GM23338 (cell line): ENCODE measurements at regions not wholly inside any gene's neighbourhood (a gene's known extent, or its start where the extent isn't known, plus 50 kb on each side); places are given as distances from the start of the nearest gene placed in this dataset.

Experiments
- ATAC-seq: fragments of 200-7000 bp; cut with Tn5 transposase; 3 replicates; pipeline ENCODE4 v1.9.1; 2020
- DNase-seq: peaks from one replicate; pipeline ENCODE4 v3.0.0-alpha.2; 2015; ENCODE audit warnings: low spot score
- H2AFZ ChIP-seq: fragments of 200-600 bp; sonication (generic); 2 replicates; pipeline ENCODE4 v1.8.0; 2016; ENCODE audit warnings: antibody characterized with exemption, mild to moderate bottlenecking, moderate library complexity
- H3F3A ChIP-seq: fragments of 200-600 bp; sonication (generic); replicated peaks from 2 replicates; pipeline ENCODE4 v1.8.0; 2017; ENCODE audit warnings: antibody characterized with exemption, mixed run types, low read depth
- H3K27ac ChIP-seq: fragments of 200-600 bp; sonication (generic); 2 replicates; pipeline ENCODE4 v1.6.1; 2016; ENCODE audit warnings: low read depth
- H3K27me3 ChIP-seq: fragments of 200-600 bp; sonication (generic); 2 replicates; pipeline ENCODE4 v1.8.0; 2016; ENCODE audit warnings: mild to moderate bottlenecking, mixed run types, moderate library complexity; ENCODE audit not compliant: insufficient read depth
- H3K36me3 ChIP-seq: fragments of 200-600 bp; sonication (generic); 2 replicates; pipeline ENCODE4 v1.8.0; 2016; ENCODE audit warnings: mild to moderate bottlenecking; ENCODE audit not compliant: insufficient read depth
- H3K4me1 ChIP-seq: fragments of 200-600 bp; sonication (generic); 2 replicates; pipeline ENCODE4 v1.8.0; 2016; ENCODE audit warnings: mild to moderate bottlenecking, moderate library complexity; ENCODE audit not compliant: insufficient read depth
- H3K4me2 ChIP-seq: fragments of 200-600 bp; sonication (generic); 2 replicates; pipeline ENCODE4 v1.7.1; 2017; ENCODE audit warnings: mixed run types
- H3K4me3 ChIP-seq: fragments of 200-600 bp; sonication (generic); 2 replicates; pipeline ENCODE4 v1.6.1; 2016; ENCODE audit warnings: mixed run types
- H3K79me2 ChIP-seq: fragments of 200-600 bp; sonication (generic); replicated peaks from 2 replicates; pipeline ENCODE4 v1.8.0; 2017; ENCODE audit warnings: mild to moderate bottlenecking; ENCODE audit not compliant: insufficient read depth
- H3K9me2 ChIP-seq: fragments of 200-600 bp; sonication (generic); 2 replicates; pipeline ENCODE4 v1.8.0; 2017; ENCODE audit not compliant: insufficient read depth
- H4K20me1 ChIP-seq: fragments of 200-600 bp; sonication (generic); replicated peaks from 2 replicates; pipeline ENCODE4 v1.8.0; 2017; ENCODE audit warnings: mild to moderate bottlenecking; ENCODE audit not compliant: insufficient read depth
- H3K27ac Mint-ChIP-seq: 2 replicates; pipeline ENCODE4 v1.8.0; 2020; ENCODE audit warnings: inconsistent platforms, mild to moderate bottlenecking, moderate library complexity, mixed read lengths
- H3K27me3 Mint-ChIP-seq: 3 replicates; pipeline ENCODE4 v1.8.0; 2022; ENCODE audit warnings: low read depth, mild to moderate bottlenecking, moderate library complexity, mixed read lengths, inconsistent platforms; ENCODE audit not compliant: insufficient read depth, poor library complexity
- H3K36me3 Mint-ChIP-seq: 3 replicates; pipeline ENCODE4 v1.8.0; 2021; ENCODE audit warnings: low read depth, mild to moderate bottlenecking, inconsistent platforms, moderate library complexity, mixed read lengths
- H3K4me1 Mint-ChIP-seq: 3 replicates; pipeline ENCODE4 v1.8.0; 2020; ENCODE audit warnings: mild to moderate bottlenecking, inconsistent platforms, mixed read lengths
- H3K4me3 Mint-ChIP-seq: 3 replicates; pipeline ENCODE4 v1.8.0; 2021; ENCODE audit warnings: moderate library complexity, mild to moderate bottlenecking, inconsistent platforms, mixed read lengths
- H3K9me3 Mint-ChIP-seq: 3 replicates; pipeline ENCODE4 v1.8.0; 2020; ENCODE audit warnings: moderate library complexity, mild to moderate bottlenecking, inconsistent platforms, mixed read lengths
- EZH2 ChIP-seq: fragments of 200-600 bp; sonication (generic); IDR thresholded peaks from one replicate; pipeline ENCODE4 v1.8.0; 2017; ENCODE audit warnings: antibody characterized with exemption, mild to moderate bottlenecking, low read depth; ENCODE audit not compliant: unreplicated experiment
- STAT1 ChIP-seq: IDR thresholded peaks from one replicate; pipeline ENCODE4 v1.6.1; 2016; ENCODE audit warnings: antibody characterized with exemption; ENCODE audit not compliant: unreplicated experiment
- ZNF331 ChIP-seq: fragments of 250-450 bp; sonication (Bioruptor Pico); IDR thresholded peaks from 2 replicates; pipeline ENCODE4 v1.5.0; 2020; ENCODE audit warnings: low read depth, mild to moderate bottlenecking, moderate library complexity
- ZNF462 ChIP-seq: fragments of 250-450 bp; sonication (Bioruptor Pico); IDR thresholded peaks from 2 replicates; pipeline ENCODE4 v1.5.0; 2020; ENCODE audit warnings: mild to moderate bottlenecking, moderate library complexity
- TF ChIP-seq, protein P1 (sequence below), 2 experiments: fragments of 200-600 bp in 1 of 2; sonication (generic) in 1 of 2; conservative IDR thresholded peaks; 2 replicates each; pipeline versions ENCODE4 v1.5.1 to v1.6.1; 2016 to 2017; ENCODE audit warnings: antibody characterized with exemption in 2 of 2, low read depth in 2 of 2, mild to moderate bottlenecking in 2 of 2, moderate library complexity in 1 of 2

DNA sequence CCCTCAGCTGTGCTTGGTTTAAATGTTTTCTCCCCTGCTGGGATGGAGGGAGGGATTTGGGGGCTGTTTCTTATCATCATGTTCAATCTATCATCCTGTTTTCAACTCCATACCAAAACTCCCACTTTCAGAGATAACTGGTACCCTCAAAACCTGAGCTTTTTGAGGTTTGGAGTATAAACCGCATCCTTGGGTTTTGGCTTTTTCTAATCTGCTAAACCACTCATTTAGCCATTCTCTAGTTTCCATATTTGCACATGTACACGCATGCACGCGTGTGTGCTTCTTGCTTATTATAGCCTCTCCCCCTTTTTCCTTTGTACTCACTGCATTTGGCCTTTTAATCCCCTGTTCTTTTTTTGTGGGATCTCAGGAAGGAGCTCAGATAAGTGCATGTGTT, 116.7 kb upstream of the TEX13D start (continued):
- TF ChIP-seq ZNF462 (CRISPR knock-in tag) (no peak), EZH2 (no peak), STAT1 (no peak), ZNF331 (CRISPR knock-in tag) (no peak)

GRCh38 chrX:124216396-124217115, 115.9 kb upstream of the TEX13D start:
- Histone ChIP-seq H3K4me1 (peaks cover 32% of the 10 kb centered on the region), H3K4me3 (peak overlapping the region; percentile 30; the same call in 1 of the 2 replicates), H3K4me2 (peak overlapping the region; percentile 60), H2AFZ (peak overlapping the region; percentile 76), H3F3A (no peaks in the 10 kb centered on the region), H4K20me1 (no peaks in the 10 kb centered on the region), H3K27ac (peak overlapping the region; percentile 76), H3K27me3 (no peaks in the 10 kb centered on the region), H3K9me2 (no peaks in the 10 kb centered on the region), H3K36me3 (no peaks in the 10 kb centered on the region), H3K79me2 (no peaks in the 10 kb centered on the region)
- H3K4me1 Mint-ChIP-seq: peaks cover 48% of the 10 kb centered on the region
- peak overlapping the region; percentile 40; the same call in 1 of the 2 replicates for H3K27ac Mint-ChIP-seq
- no peaks in the 10 kb centered on the region for H3K36me3 Mint-ChIP-seq
- DNase-seq: peak; percentile 50
- peak; percentile 76 for ATAC-seq
- H3K9me3 Mint-ChIP-seq: no peaks in the 10 kb centered on the region
- no peak overlapping the region for H3K4me3 Mint-ChIP-seq
- H3K27me3 Mint-ChIP-seq: peaks cover 2% of the 10 kb centered on the region
- TF ChIP-seq, protein P1, sequence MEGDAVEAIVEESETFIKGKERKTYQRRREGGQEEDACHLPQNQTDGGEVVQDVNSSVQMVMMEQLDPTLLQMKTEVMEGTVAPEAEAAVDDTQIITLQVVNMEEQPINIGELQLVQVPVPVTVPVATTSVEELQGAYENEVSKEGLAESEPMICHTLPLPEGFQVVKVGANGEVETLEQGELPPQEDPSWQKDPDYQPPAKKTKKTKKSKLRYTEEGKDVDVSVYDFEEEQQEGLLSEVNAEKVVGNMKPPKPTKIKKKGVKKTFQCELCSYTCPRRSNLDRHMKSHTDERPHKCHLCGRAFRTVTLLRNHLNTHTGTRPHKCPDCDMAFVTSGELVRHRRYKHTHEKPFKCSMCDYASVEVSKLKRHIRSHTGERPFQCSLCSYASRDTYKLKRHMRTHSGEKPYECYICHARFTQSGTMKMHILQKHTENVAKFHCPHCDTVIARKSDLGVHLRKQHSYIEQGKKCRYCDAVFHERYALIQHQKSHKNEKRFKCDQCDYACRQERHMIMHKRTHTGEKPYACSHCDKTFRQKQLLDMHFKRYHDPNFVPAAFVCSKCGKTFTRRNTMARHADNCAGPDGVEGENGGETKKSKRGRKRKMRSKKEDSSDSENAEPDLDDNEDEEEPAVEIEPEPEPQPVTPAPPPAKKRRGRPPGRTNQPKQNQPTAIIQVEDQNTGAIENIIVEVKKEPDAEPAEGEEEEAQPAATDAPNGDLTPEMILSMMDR (conservative IDR thresholded peaks at IDR 0.05; ENCODE audit: low read depth in 2 of 2): peak in 1 of 2 experiments; percentile 33; a peak in 2 of 4 replicates
- no peak for TF ChIP-seq ZNF462 (CRISPR knock-in tag)
